K562 (cell line): ENCODE measurements at regions not wholly inside any gene's neighbourhood (a gene's known extent, or its start where the extent isn't known, plus 50 kb on each side); places are given as distances from the start of the nearest gene placed in this dataset.

Source experiments
- ATAC-seq: fragments of 200-7000 bp; cut with Tn5 transposase; 3 replicates; pipeline ENCODE4 v1.9.1; 2020; ENCODE audit warnings: moderate library complexity
- BruUV-seq: library from RNA; stranded (reverse); fragments of 400-500 nt; replicated peaks from 2 replicates; lab custom pipeline; 2021; lab: Mats Ljungman, UMichigan
- CTCF ChIA-PET: fragments of 300-600 bp; formaldehyde crosslinking; extraction: SDS; loops from one replicate; lab custom pipeline; 2021; ENCODE audit warnings: low intra/inter-chr PET ratio; lab: Yijun Ruan, JAX
- POLR2A ChIA-PET: fragments of 300-600, 350-650 bp; sonication (Branson Sonifier 250); formaldehyde crosslinking; extraction: SDS; loops from one replicate; lab custom pipeline; 2021; ENCODE audit warnings: antibody characterized with exemption, inconsistent platforms; lab: Yijun Ruan, JAX
- DNase-seq, 4 experiments: peaks; one replicate each; pipeline versions ENCODE4 v3.0.0 to v3.0.0-alpha.2; 2011 to 2018; ENCODE audit warnings: low spot score in 3 of 4, mixed read lengths in 3 of 4; ENCODE audit errors: extremely low read depth in 1 of 4
- FAIRE-seq: peaks from 2 replicates; lab custom pipeline; 2011; peaks lifted over from hg19 to GRCh38; lab: Jason Lieb, UNC
- H2AFZ ChIP-seq: 2 replicates; pipeline ENCODE4 v1.6.0; 2011; ENCODE audit warnings: low read depth, low read length, control low read depth, inconsistent platforms
- H3K27ac ChIP-seq: fragments of 200-600 bp; 3 replicates; pipeline ENCODE4 v1.8.0; 2011; ENCODE audit warnings: low read depth, mild to moderate bottlenecking, control low read depth, inconsistent platforms, low read length, moderate library complexity, mixed read lengths; ENCODE audit errors: extremely low read depth
- H3K27me3 ChIP-seq, 2 experiments: fragments of 300-600 bp in 1 of 2; 2 replicates in 1 of 2; 3 replicates in 1 of 2; pipeline versions ENCODE4 v1.6.0 to v1.8.0; 2011; ENCODE audit warnings: inconsistent platforms in 2 of 2, low read length in 2 of 2, mild to moderate bottlenecking in 1 of 2, mixed read lengths in 1 of 2, moderate library complexity in 1 of 2; ENCODE audit not compliant: control insufficient read depth in 2 of 2, insufficient read depth in 2 of 2
- H3K36me3 ChIP-seq: fragments of 300-600 bp; 3 replicates; pipeline ENCODE4 v1.8.0; 2011; ENCODE audit warnings: mild to moderate bottlenecking, low read length, inconsistent platforms; ENCODE audit not compliant: control insufficient read depth, insufficient read depth
- H3K4me1 ChIP-seq, 2 experiments: fragments of 200-600 bp in 1 of 2; replicated peaks in 1 of 2; 2 replicates in 1 of 2; 3 replicates in 1 of 2; pipeline versions ENCODE4 v1.5.1 to v1.8.0; 2011; ENCODE audit warnings: inconsistent platforms in 2 of 2, low read length in 2 of 2, mild to moderate bottlenecking in 1 of 2, mixed read lengths in 1 of 2, moderate library complexity in 1 of 2; ENCODE audit not compliant: control insufficient read depth in 2 of 2, insufficient read depth in 2 of 2
- H3K4me2 ChIP-seq: 2 replicates; pipeline ENCODE4 v1.6.1; 2011; ENCODE audit warnings: low read length, control low read depth, inconsistent platforms, mixed read lengths; ENCODE audit not compliant: insufficient read depth
- H3K4me3 ChIP-seq: fragments of 200-600 bp; sonication (generic), shearing (Covaris generic); 2 replicates; pipeline ENCODE4 v1.5.1; 2016; ENCODE audit warnings: control low read depth, inconsistent platforms
- H3K79me2 ChIP-seq: fragments of 200-600 bp; 3 replicates; pipeline ENCODE4 v1.8.0; 2011; ENCODE audit warnings: low read length, inconsistent platforms; ENCODE audit not compliant: control insufficient read depth, insufficient read depth
- H3K9ac ChIP-seq, 2 experiments: 2 replicates each; pipeline versions ENCODE4 v1.6.0 to v1.6.1; 2011; ENCODE audit warnings: low read depth in 2 of 2, low read length in 2 of 2, control low read depth in 1 of 2, inconsistent platforms in 1 of 2, mild to moderate bottlenecking in 1 of 2, mixed read lengths in 1 of 2; ENCODE audit not compliant: insufficient read depth in 1 of 2
- H3K9me1 ChIP-seq: one replicate; pipeline ENCODE4 v1.6.0; 2011; ENCODE audit warnings: inconsistent platforms, mild to moderate bottlenecking, low read length, moderate library complexity; ENCODE audit not compliant: control insufficient read depth, insufficient read depth
- H3K9me3 ChIP-seq: replicated peaks from 2 replicates; pipeline ENCODE4 v1.5.1; 2011; ENCODE audit warnings: low read depth, low read length, inconsistent platforms; ENCODE audit not compliant: control insufficient read depth, insufficient read depth
- H4K20me1 ChIP-seq: replicated peaks from 2 replicates; pipeline ENCODE4 v1.6.1; 2011; ENCODE audit warnings: low read length, inconsistent platforms, mixed read lengths; ENCODE audit not compliant: control insufficient read depth, insufficient read depth
- BRF1 ChIP-seq: IDR thresholded peaks from 3 replicates; pipeline ENCODE4 v1.6.1; 2011; ENCODE audit warnings: borderline replicate concordance, mild to moderate bottlenecking; ENCODE audit not compliant: insufficient read length; ENCODE audit errors: extremely low read depth
- CBFA2T3 ChIP-seq: fragments of 450-650 bp; IDR thresholded peaks from 2 replicates; pipeline ENCODE4 v1.6.1; 2017
- CHD4 ChIP-seq: fragments of 200-600 bp; sonication (generic); IDR thresholded peaks from 3 replicates; pipeline ENCODE4 v1.6.1; 2012; ENCODE audit warnings: low read depth, mild to moderate bottlenecking, mixed read lengths, low read length, inconsistent platforms; ENCODE audit not compliant: insufficient read depth, insufficient replicate concordance, poor library complexity, severe bottlenecking
- ELF2 ChIP-seq: fragments of 250-450 bp; sonication (Bioruptor Pico); IDR thresholded peaks from 2 replicates; pipeline ENCODE4 v1.5.0; 2021; ENCODE audit warnings: mild to moderate bottlenecking
- ETV1 ChIP-seq: fragments of 450-650 bp; conservative IDR thresholded peaks from 2 replicates; pipeline ENCODE4 v1.6.1; 2016; ENCODE audit warnings: missing genetic modification characterization, control low read depth, low read depth, missing compliant biosample characterization
- FOXM1 ChIP-seq, 2 experiments: fragments of 450-650 bp in 1 of 2; sonication (generic) in 1 of 2; formaldehyde crosslinking in 1 of 2; IDR thresholded peaks; 2 replicates each; pipeline versions ENCODE4 v1.6.1 to v1.9.0; 2017 to 2022; ENCODE audit warnings: low read depth in 2 of 2, mild to moderate bottlenecking in 2 of 2, missing genetic modification reagents in 1 of 2, moderate library complexity in 1 of 2
- JUN ChIP-seq, 2 experiments: sonication (generic) in 1 of 2; formaldehyde crosslinking in 1 of 2; IDR thresholded peaks; 2 replicates each; pipeline versions ENCODE4 v1.6.1 to v1.8.0; 2012 to 2022; ENCODE audit warnings: borderline replicate concordance in 2 of 2, mild to moderate bottlenecking in 2 of 2, improper control_type of control experiment in 1 of 2, low read depth in 1 of 2, low read length in 1 of 2, missing genetic modification reagents in 1 of 2
- MXI1 ChIP-seq: IDR thresholded peaks from 2 replicates; pipeline ENCODE4 v1.6.1; 2011; ENCODE audit warnings: low read depth, mild to moderate bottlenecking, improper control_type of control experiment, low read length
- NONO ChIP-seq, 2 experiments: fragments of 200-400 bp in 1 of 2; fragments of 450-650 bp in 1 of 2; formaldehyde crosslinking in 1 of 2; IDR thresholded peaks; 2 replicates each; pipeline ENCODE4 v1.6.1; 2017; ENCODE audit warnings: low read depth in 2 of 2, mild to moderate bottlenecking in 2 of 2, moderate library complexity in 2 of 2, low read length in 1 of 2
- PTRF ChIP-seq: fragments of 450-650 bp; IDR thresholded peaks from 2 replicates; pipeline ENCODE4 v1.6.1; 2016; ENCODE audit warnings: mild to moderate bottlenecking, missing genetic modification characterization, missing compliant biosample characterization
- TBL1XR1 ChIP-seq, 2 experiments: IDR thresholded peaks; 2 replicates each; pipeline ENCODE4 v1.6.1; 2012; ENCODE audit warnings: improper control_type of control experiment in 2 of 2, low read length in 2 of 2, mild to moderate bottlenecking in 1 of 2
- ZNF232 ChIP-seq: sonication (generic); formaldehyde crosslinking; IDR thresholded peaks from 2 replicates; pipeline ENCODE4 v1.8.0; 2022; ENCODE audit warnings: mild to moderate bottlenecking, missing genetic modification reagents
- ZNF347 ChIP-seq: fragments of 450-650 bp; formaldehyde crosslinking; IDR thresholded peaks from 2 replicates; pipeline ENCODE4 v1.4.0; 2020; ENCODE audit warnings: low read depth, mild to moderate bottlenecking, moderate library complexity
- ZNF668 ChIP-seq: fragments of 250-450 bp; sonication (Bioruptor Pico); IDR thresholded peaks from 2 replicates; pipeline ENCODE4 v1.8.0; 2022; ENCODE audit warnings: mild to moderate bottlenecking, inconsistent platforms
- WGBS: fragments of 100-300 bp; shearing (Covaris generic); methylation state at CpG from one replicate; pipeline ENCODE4 v1.1.6; 2016; ENCODE audit warnings: low coverage, mixed read lengths; ENCODE audit not compliant: insufficient coverage; ENCODE audit errors: missing lambda C conversion rate; 5-methylcytosine and 5-hydroxymethylcytosine counted together
- in situ Hi-C: fragments of 300-500 bp; cut with MboI; formaldehyde crosslinking; loops from 4 replicates; pipeline ENCODE4 v1.15.0; 2018; ENCODE audit warnings: inconsistent platforms, mixed read lengths
- intact Hi-C: fragments of 100-400 bp; cut with micrococcal nuclease; formaldehyde crosslinking; loops from 2 replicates; pipeline ENCODE4 v1.14.2; 2022
- TF ChIP-seq, protein P1 (sequence below): fragments of 250-450 bp; sonication (Bioruptor Pico); IDR thresholded peaks from 2 replicates; pipeline ENCODE4 v1.5.0; 2022; ENCODE audit warnings: mild to moderate bottlenecking

DNA sequence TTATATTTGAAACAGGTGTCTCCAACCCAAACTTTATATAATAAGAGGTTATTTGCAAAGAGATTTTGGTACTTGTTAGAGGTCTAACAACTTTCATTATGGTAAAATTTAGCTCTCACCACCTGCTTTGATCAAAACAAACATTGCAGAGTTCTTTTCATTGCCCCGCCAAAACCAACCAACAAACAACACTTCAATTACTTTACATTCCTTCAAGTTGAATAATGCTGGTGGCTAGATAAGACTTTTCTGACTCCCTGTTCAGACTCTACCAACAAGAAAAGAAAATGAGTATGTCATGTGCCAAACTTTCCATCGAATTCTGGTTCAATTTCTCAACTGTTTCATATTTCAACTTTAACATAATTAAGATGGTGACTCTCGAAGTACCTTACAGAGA lies 311.1 kb downstream of the ADGRG6 start:
- Histone ChIP-seq H3K4me3 (no peak overlapping the region), H3K9me1 (no peaks in the 10 kb centered on the region), H3K9me3 (no peaks in the 10 kb centered on the region), H3K4me2 (no peak overlapping the region), H3K4me1 (no peaks in the 10 kb centered on the region), H3K27me3 (no peaks in the 10 kb centered on the region), H3K27ac (no peak overlapping the region), H2AFZ (no peak overlapping the region), H3K9ac (no peak overlapping the region), H4K20me1 (no peaks in the 10 kb centered on the region), H3K79me2 (no peaks in the 10 kb centered on the region), H3K36me3 (no peaks in the 10 kb centered on the region)
- TF ChIP-seq, protein P1, sequence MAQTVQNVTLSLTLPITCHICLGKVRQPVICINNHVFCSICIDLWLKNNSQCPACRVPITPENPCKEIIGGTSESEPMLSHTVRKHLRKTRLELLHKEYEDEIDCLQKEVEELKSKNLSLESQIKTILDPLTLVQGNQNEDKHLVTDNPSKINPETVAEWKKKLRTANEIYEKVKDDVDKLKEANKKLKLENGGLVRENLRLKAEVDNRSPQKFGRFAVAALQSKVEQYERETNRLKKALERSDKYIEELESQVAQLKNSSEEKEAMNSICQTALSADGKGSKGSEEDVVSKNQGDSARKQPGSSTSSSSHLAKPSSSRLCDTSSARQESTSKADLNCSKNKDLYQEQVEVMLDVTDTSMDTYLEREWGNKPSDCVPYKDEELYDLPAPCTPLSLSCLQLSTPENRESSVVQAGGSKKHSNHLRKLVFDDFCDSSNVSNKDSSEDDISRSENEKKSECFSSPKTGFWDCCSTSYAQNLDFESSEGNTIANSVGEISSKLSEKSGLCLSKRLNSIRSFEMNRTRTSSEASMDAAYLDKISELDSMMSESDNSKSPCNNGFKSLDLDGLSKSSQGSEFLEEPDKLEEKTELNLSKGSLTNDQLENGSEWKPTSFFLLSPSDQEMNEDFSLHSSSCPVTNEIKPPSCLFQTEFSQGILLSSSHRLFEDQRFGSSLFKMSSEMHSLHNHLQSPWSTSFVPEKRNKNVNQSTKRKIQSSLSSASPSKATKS (CRISPR knock-in tag), result no peak
- TF ChIP-seq ZNF668 (CRISPR knock-in tag) (no peak), CHD4 (no peak)
- ChIA-PET POLR2A (no interaction called here), CTCF (no interaction called here)
- no peak for DNase-seq
- ATAC-seq, result no peak
- in situ Hi-C loops, result no loop called here
- intact Hi-C loops, result no loop called here
- WGBS, result 0% methylated on average over 3 of the region's 3 CpGs
- FAIRE-seq, result no peak
- no TSS peak for BruUV-seq

DNA sequence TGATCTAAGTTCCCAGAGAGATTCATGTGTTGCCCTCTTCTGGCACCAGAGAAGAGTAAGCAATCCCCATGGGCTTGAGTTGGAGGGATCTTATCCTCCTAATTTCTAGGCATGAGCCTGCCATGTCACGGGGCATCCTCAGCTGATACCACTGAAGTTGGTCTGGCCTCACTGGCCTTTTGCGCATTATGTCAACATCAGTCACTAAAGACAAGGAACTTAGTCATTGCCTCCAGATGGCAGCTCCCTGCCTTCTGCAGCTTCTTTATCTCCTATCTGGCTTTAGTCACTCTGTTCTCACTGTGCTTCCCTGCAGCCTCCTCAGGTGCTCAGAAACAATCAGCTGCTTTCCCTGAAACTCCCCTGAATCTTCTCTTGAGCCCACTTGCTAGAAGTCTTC lies 312.2 kb downstream of the ADGRG6 start:
- FAIRE-seq, result no peak
- Histone ChIP-seq H3K4me2 (no peak overlapping the region), H2AFZ (no peak overlapping the region), H4K20me1 (no peaks in the 10 kb centered on the region), H3K4me3 (no peak overlapping the region), H3K9ac (no peak overlapping the region), H3K4me1 (no peaks in the 10 kb centered on the region), H3K79me2 (no peaks in the 10 kb centered on the region), H3K27ac (no peak overlapping the region), H3K27me3 (no peaks in the 10 kb centered on the region), H3K36me3 (no peaks in the 10 kb centered on the region), H3K9me3 (no peaks in the 10 kb centered on the region), H3K9me1 (no peaks in the 10 kb centered on the region)
- DNase-seq, result peak in 1 of 4 experiments; percentile 8
- in situ Hi-C loops, result no loop called here
- WGBS, result 8% methylated on average over 2 of the region's 2 CpGs
- ChIA-PET CTCF (no interaction called here), POLR2A (no interaction called here)
- BruUV-seq, result no TSS peak
- intact Hi-C loops, result no loop called here
- no peak for ATAC-seq
- TF ChIP-seq ELF2 (CRISPR knock-in tag) (no peak), ZNF347 (CRISPR knock-in tag) (no peak), ZNF232 (CRISPR knock-in tag) (no peak), ETV1 (tag) (no peak), NONO (IDR thresholded peaks at IDR 0.05; ENCODE audit: low read depth in 2 of 2, low read length in 1 of 2) (no peak), FOXM1 (IDR thresholded peaks at IDR 0.05; ENCODE audit: low read depth) (no peak), FOXM1 (CRISPR knock-in tag; IDR thresholded peaks at IDR 0.05; ENCODE audit: low read depth) (no peak), JUN (IDR thresholded peaks at IDR 0.05; ENCODE audit: borderline replicate concordance, low read depth, low read length) (no peak), JUN (CRISPR knock-in tag; IDR thresholded peaks at IDR 0.05; ENCODE audit: borderline replicate concordance) (no peak), CBFA2T3 (no peak), BRF1 (no peak), MXI1 (no peak), PTRF (no peak), TBL1XR1 (IDR thresholded peaks at IDR 0.05; ENCODE audit: low read length in 2 of 2) (no peak)
